22Rv1 (cell line): ENCODE measurements at regions not wholly inside any gene's neighbourhood (a gene's known extent, or its start where the extent isn't known, plus 50 kb on each side); places are given as distances from the start of the nearest gene placed in this dataset.

Experiments
- ZFX ChIP-seq: fragments of 450-650 bp; IDR thresholded peaks from 2 replicates; pipeline ENCODE4 v1.6.1; 2017; ENCODE audit warnings: antibody characterized with exemption, borderline replicate concordance
- TF ChIP-seq, protein P1 (sequence below): fragments of 450-650 bp; IDR thresholded peaks from 2 replicates; pipeline ENCODE4 v1.5.1; 2017; ENCODE audit warnings: mild to moderate bottlenecking

DNA sequence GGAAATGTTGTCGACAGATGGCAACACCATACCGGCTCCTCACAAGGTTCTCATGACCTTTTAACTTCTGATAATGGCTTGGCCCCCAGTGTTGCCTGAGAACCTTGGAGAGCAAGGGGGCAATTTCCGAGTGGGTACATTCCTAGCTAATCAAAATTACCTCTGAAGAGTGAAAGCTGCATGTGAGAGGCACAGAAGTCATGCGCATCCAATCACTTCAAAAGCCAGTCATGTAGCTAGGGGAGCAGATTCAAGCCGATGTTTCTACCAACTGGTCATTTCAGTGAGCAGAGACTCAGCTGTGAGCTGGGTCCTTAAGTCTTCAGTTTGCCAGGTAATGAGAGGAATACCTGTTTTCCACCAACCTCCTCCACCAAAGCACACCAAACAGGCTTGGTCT is 111.4 kb downstream of the LIPG start:
- TF ChIP-seq, protein P1, sequence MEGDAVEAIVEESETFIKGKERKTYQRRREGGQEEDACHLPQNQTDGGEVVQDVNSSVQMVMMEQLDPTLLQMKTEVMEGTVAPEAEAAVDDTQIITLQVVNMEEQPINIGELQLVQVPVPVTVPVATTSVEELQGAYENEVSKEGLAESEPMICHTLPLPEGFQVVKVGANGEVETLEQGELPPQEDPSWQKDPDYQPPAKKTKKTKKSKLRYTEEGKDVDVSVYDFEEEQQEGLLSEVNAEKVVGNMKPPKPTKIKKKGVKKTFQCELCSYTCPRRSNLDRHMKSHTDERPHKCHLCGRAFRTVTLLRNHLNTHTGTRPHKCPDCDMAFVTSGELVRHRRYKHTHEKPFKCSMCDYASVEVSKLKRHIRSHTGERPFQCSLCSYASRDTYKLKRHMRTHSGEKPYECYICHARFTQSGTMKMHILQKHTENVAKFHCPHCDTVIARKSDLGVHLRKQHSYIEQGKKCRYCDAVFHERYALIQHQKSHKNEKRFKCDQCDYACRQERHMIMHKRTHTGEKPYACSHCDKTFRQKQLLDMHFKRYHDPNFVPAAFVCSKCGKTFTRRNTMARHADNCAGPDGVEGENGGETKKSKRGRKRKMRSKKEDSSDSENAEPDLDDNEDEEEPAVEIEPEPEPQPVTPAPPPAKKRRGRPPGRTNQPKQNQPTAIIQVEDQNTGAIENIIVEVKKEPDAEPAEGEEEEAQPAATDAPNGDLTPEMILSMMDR = no peak
- no peak for TF ChIP-seq ZFX
